ENCODE measurements at regions not wholly inside any gene's neighbourhood (a gene's known extent, or its start where the extent isn't known, plus 50 kb on each side); places are given as distances from the start of the nearest gene placed in this dataset.
"Not testable (repeated sequence)": the region's sequence is repeated elsewhere in the genome, so short reads cannot be mapped to it uniquely, and the experiment has no call there.

DNA sequence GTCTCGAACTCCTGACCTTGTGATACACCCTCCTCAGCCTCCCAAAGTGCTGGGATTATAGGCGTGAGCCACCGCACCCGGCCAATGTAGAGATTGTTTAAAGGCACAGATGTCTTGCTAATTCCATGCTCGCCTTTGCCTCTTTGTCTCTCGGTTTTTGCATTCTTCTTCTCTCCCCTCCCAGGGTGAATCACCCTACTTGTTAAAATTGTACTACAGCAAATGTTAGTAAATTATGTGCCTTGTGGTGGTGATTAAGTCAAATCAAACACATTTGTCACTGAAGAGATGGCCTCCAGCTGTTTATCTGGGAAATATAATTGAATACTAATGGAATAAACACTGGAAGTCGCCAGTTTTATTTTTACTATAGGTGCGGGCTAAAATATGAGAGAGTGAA lies 384.4 kb upstream of the AUTS2 start:
- Histone ChIP-seq H3K27me3 (replicated peaks; ENCODE audit: control insufficient read depth, insufficient read depth, low read length) (peaks cover 2% of the 10 kb centered on the region; the same call in 1 of the 2 replicates), H3K36me3 (ENCODE audit: control insufficient read depth, insufficient read depth, low read length) (no peaks in the 10 kb centered on the region), H3K4me3 (replicated peaks; ENCODE audit: low read depth, low read length) (no peak overlapping the region)
- no peak for DNase-seq (ENCODE audit: extremely low read depth, insufficient read length)
- TF ChIP-seq, protein P1, sequence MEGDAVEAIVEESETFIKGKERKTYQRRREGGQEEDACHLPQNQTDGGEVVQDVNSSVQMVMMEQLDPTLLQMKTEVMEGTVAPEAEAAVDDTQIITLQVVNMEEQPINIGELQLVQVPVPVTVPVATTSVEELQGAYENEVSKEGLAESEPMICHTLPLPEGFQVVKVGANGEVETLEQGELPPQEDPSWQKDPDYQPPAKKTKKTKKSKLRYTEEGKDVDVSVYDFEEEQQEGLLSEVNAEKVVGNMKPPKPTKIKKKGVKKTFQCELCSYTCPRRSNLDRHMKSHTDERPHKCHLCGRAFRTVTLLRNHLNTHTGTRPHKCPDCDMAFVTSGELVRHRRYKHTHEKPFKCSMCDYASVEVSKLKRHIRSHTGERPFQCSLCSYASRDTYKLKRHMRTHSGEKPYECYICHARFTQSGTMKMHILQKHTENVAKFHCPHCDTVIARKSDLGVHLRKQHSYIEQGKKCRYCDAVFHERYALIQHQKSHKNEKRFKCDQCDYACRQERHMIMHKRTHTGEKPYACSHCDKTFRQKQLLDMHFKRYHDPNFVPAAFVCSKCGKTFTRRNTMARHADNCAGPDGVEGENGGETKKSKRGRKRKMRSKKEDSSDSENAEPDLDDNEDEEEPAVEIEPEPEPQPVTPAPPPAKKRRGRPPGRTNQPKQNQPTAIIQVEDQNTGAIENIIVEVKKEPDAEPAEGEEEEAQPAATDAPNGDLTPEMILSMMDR (IDR thresholded peaks at IDR 0.05; ENCODE audit: insufficient read depth, low read length, poor library complexity, severe bottlenecking): no peak

DNA sequence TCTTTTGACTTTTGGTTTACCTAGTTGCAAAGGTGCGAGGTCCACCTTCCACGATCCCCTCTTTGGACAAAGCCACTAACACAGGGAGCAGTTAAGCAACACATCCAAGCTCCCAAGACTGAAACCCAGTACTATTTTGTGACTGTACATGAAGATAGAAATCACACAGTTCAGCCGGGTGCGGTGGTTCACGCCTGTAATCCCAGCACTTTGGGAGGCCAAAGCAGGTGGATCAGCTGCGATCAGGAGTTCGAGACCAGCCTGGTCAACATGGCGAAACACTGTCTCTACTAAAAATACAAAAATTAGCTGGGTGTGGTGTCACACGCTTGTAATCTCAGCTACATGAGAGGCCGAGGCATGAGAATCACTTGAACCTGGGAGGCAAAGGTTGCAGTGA lies 382.8 kb upstream of the AUTS2 start:
- H3K36me3 ChIP-seq (ENCODE audit: control insufficient read depth, insufficient read depth, low read length); H3K27me3 ChIP-seq (replicated peaks; ENCODE audit: control insufficient read depth, insufficient read depth, low read length); DNase-seq (ENCODE audit: extremely low read depth, insufficient read length); H3K4me3 ChIP-seq (replicated peaks; ENCODE audit: low read depth, low read length): not testable (repeated sequence)

- peaks cover 1% of the 10 kb centered on the region; the same call in 1 of the 2 replicates for H3K27me3 ChIP-seq (replicated peaks; ENCODE audit: control insufficient read depth, insufficient read depth, low read length)
- no peak overlapping the region for H3K4me3 ChIP-seq (replicated peaks; ENCODE audit: low read depth, low read length)
- TF ChIP-seq, protein P1 (IDR thresholded peaks at IDR 0.05; ENCODE audit: insufficient read depth, low read length, poor library complexity, severe bottlenecking): no peak
- DNase-seq (ENCODE audit: extremely low read depth, insufficient read length): no peak
- no peaks in the 10 kb centered on the region for H3K36me3 ChIP-seq (ENCODE audit: control insufficient read depth, insufficient read depth, low read length)
Observed at GRCh38 chr7:69217516-69218350, 380.5 kb upstream of the AUTS2 start.

DNA sequence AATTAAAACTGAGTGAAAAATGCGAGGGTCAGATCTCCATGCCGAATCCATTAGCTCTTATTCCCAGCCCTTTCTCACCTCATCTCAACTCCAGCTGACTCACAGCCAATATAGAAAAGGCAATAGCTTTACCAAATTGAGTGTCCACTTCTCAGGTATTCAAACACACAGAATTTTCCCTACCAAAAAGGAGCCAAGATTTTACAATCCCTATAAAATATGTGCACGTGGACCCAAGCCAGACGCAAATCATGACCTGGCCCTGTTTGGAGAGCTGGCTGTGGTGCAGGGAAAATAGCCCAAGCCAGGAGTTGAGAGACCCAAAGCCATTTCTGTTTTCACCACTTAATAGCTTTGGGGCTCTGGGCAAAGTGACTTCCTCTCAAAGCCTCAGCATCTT lies 379.7 kb upstream of the AUTS2 start:
- Histone ChIP-seq H3K36me3 (ENCODE audit: control insufficient read depth, insufficient read depth, low read length) (no peaks in the 10 kb centered on the region), H3K27me3 (replicated peaks; ENCODE audit: control insufficient read depth, insufficient read depth, low read length) (no peaks in the 10 kb centered on the region), H3K4me3 (replicated peaks; ENCODE audit: low read depth, low read length) (no peak overlapping the region)
- no peak for DNase-seq (ENCODE audit: extremely low read depth, insufficient read length)
- TF ChIP-seq, protein P1 (IDR thresholded peaks at IDR 0.05; ENCODE audit: insufficient read depth, low read length, poor library complexity, severe bottlenecking): no peak

DNA sequence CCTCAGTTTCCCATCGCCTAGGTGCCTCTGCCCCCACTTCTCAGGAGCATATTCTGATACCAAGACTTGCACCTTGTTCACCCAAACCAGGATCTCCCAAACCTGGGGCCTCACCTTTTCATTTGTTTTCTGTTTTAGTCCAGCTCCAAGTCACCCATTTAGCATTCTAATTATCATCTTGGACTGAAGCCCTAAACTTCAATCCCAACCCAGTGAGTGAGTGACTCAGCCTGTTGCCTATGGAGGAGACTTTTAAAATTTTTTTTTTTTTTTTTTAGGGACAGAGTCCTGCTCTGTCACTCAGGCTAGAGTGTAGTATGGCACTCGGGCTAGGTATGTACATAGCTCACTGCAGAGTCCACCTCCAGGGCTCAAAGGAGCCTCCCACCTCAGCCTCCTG lies 378.9 kb upstream of the AUTS2 start:
- H3K4me3 ChIP-seq (replicated peaks; ENCODE audit: low read depth, low read length): no peak overlapping the region
- no peaks in the 10 kb centered on the region for H3K27me3 ChIP-seq (replicated peaks; ENCODE audit: control insufficient read depth, insufficient read depth, low read length)
- TF ChIP-seq, protein P1 (IDR thresholded peaks at IDR 0.05; ENCODE audit: insufficient read depth, low read length, poor library complexity, severe bottlenecking): no peak
- DNase-seq (ENCODE audit: extremely low read depth, insufficient read length): no peak
- no peaks in the 10 kb centered on the region for H3K36me3 ChIP-seq (ENCODE audit: control insufficient read depth, insufficient read depth, low read length)

DNA sequence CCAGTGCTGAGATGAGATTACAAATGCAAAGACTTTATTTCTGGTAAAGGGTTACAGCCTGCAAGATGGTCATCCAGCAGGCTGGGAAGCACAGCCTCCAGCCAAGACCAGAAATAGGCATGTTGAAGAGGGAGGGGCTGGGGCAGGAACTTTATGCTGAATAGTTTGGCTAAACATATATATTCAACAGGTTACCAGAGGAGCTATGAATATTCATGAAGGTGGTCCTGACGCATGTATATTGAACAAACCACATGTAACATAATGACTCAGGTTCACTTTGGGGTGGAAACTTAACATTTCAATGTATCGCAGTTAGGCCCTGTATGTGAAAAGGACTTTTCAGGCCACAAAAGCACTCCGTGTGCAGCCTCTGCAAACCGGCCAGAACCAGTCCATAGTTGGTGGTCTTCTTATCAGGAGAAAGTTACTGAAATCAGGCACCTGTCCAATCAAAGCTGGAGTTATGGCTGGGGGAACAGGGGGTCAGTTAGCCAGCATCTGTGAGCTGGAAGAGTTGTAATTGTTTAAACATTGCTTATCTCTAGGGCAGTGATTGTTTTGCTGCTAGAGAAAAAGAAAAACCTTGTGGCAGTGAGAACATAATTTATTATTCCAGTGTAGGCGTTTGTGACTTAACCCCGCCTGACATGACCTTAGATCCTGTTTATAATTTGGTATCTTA lies 372.9 kb upstream of the AUTS2 start:
- DNase-seq (ENCODE audit: extremely low read depth, insufficient read length): no peak
- Histone ChIP-seq H3K36me3 (ENCODE audit: control insufficient read depth, insufficient read depth, low read length) (no peaks in the 10 kb centered on the region), H3K4me3 (replicated peaks; ENCODE audit: low read depth, low read length) (no peak overlapping the region), H3K27me3 (replicated peaks; ENCODE audit: control insufficient read depth, insufficient read depth, low read length) (no peaks in the 10 kb centered on the region)
- TF ChIP-seq, protein P1 (IDR thresholded peaks at IDR 0.05; ENCODE audit: insufficient read depth, low read length, poor library complexity, severe bottlenecking): no peak

All from GM06990 (cell line).